Stimulated activated CD4-positive, alpha-beta T cell treated with anti-CD3 and anti-CD28 coated beads, Interleukin-2, amount 100 ng/mL, for 48 hours (primary cell): ENCODE measurements at regions not wholly inside any gene's neighbourhood (a gene's known extent, or its start where the extent isn't known, plus 50 kb on each side); places are given as distances from the start of the nearest gene placed in this dataset.

Experiments used
- DNase-seq, 2 donors: peaks; one replicate each; pipeline ENCODE4 v3.0.0-alpha.2; 2020

DNA sequence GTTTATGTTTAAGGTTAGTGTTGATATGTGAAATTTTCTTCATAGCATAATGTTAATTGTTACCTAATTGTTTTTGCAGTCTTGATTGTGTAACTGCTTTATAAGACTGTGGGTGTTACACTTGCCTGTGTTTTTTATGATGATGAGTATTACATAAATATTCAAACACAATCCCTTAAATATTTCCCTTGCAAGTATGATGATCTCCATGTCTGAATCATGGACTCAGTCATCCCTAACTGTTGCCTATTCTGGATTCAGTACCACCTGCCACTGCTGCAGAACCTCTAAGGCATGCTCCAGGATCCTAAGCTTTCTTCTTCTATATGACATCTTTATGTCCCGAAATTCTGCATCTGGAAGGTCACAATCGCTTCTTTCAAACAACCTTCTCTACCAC lies 246.3 kb upstream of the CLEC14A start:
- no peak for DNase-seq

DNA sequence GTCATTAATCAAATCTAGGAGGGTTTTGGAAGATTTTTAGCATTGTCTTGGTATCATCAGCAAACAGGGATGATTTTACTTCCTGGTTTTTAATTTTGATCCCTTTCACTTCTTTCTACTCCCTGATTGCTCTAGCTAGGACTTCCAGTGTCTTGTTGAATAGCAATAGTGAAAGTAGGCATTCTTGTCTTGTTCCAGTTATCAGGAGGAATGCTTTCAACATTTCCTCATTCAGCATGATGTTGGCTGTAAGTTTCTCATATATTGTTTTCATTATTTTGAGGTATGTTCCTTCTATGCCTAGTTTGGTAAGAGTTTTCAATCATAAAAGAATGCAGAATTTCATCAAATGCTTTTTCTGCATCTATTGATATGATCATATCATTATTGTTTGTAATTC lies 244.2 kb upstream of the CLEC14A start:
- DNase-seq, result no peak

DNA sequence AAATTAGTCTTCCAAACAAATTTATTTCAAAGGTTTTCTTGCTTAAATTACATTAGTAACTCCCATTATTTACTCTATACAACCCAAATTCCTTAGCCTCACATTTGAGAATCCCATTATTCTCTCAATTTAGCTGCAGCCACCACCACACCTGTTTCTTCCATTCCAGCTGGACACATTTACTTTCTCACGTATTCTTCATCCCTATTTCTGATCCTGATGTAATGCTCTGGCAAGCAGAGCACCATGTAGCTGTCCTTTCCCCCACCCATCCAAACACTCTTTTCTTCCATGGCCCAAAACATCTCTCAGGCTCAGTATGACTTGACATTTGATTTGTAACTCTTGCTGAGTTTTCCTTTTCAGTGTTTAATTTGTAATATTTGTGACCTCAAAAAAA lies 240.2 kb upstream of the CLEC14A start:
- DNase-seq, result no peak

DNA sequence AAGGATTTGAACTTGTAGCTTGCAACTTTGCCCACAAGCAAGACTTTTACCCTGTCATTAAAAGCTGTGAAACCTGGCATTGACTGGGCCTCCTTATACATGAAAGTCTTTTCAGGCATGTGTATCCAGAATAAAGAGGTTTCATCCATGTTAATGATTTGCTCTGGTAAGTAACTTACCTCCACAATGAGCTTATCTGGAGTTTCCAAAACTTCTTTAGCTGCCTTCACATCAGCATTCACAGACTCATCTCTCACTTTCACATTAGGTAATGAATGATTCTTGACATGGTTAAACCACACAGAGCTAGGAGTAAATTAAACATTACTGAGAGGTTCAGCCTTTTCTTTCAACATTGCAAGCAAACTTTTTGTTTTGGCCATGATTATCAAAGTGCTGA lies 234.4 kb upstream of the CLEC14A start:
- no peak for DNase-seq

DNA sequence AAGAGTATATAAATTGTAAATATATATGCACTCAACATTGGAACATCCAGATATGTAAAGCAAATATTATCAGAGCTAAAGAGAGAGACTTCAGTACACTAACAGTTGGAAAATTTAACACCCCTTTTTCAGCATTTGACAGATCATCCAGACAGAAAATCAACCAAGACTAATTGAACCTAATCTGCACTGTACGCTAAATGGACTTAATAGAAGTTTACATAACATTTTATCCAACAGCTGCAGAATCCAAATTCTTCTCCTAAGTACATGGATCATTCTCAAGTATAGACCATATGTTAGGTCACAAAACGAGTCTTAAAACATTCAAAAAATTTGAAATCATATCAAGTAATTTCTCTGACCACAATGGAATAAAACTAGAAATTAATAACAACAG lies 229.1 kb upstream of the CLEC14A start:
- DNase-seq, result no peak

DNA sequence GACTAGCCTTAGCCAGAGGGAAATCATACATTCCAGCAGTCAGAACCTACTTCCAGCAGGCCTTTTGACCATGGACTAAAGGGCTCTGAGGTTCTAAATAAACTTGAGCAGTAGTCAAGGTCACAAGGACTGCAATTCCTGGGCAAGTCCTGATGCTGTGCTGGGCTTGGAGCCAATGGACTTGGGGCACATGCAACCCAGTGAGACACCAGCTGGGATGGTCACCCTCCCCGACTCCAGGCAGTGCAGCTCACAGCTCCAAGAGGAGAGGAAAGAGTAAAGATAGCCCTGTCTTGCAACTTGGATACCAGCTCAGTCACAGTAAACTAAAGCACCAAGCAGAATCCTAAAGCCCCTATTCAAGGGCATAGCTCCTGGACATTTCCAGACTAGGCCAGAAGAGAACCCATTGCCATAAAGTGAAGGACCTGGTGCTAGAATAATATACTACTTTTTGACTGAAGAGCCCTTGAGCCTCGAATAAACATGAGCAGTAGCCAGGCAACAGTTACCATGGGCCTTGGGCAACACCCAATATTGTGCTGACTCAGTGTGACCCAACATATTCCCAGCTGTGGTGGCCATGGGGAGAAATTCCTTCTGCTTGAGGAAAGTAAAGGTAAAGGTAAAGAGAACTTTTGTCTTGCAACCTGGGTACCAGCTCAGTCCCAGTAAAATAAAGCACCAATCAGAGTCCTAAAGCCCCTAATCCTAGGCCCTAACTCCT lies 226.2 kb upstream of the CLEC14A start:
- DNase-seq, result no peak

DNA sequence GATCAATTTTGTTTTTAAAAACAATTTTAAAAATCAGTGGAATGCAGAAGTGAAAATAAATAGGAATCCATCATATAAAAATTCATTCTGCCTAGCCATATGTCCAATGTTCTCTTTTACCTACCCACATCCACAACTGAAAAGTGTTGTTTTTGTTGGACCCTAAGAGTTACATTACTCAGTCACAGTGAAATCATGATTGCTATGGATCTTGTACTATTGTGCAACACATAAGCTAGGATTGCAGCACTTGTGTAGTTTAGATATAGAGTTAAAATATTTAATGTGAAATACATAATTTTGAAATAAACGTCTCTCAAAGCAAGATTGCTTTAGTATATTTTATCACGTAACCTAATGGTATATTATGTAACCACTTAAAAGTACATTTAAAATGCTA lies 213.3 kb upstream of the CLEC14A start:
- DNase-seq, result no peak

DNA sequence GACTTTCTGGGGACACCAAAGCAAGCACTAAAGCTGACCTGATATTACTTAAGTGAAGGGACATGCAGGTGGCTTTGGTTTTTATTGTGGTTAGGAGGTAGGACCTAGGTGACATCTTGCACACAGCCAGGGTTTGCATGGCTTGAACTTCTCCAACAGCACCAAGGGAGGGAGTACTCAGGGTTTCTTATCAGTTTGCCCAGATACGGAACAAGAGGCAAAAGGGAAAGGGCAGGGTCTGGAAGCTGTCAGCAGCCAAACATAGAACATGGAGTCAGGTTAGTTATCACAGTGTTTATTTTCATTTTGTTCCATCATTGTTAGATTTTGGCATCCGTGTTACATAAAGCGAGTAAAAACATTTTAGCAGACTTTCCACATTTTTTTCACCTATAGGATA lies 186.3 kb upstream of the CLEC14A start:
- no peak for DNase-seq

DNA sequence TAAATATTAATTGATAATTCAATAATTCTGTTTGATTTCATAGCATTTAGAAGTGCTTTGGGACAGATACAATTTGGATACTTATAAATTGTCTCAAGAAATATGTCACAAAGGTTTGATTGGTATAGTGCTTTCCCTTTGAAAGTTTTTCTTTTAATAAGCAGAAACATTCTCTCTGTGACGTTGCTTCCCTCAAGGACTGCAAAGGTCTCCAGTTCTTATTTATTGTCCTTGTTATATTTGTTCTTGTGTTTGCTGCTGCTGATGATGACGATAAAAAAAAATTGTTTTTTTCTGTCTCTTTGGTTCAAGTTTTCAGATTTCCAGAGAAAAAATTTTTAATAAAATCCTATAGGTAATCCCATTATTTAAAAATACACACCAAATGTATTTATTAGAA lies 176.3 kb upstream of the CLEC14A start:
- DNase-seq, result no peak

DNA sequence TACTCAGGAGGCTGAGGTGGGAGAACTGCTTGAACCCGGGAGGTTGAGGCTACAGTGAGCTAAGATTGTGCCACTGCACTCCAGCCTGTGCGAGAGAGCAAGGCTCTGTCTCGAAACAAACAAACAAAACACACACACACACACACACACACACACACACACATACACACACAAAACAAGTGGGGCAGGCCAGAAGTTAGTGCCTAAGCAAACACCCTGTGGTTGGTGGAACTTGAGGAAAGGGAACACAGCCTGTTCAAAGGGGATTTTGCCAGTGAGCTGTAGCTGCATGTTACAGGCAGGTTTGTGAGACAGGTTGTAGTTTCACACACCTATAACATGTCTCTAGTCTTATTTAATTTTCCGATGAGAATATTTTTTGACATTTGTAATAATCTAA lies 175.3 kb upstream of the CLEC14A start:
- DNase-seq, result no peak

DNA sequence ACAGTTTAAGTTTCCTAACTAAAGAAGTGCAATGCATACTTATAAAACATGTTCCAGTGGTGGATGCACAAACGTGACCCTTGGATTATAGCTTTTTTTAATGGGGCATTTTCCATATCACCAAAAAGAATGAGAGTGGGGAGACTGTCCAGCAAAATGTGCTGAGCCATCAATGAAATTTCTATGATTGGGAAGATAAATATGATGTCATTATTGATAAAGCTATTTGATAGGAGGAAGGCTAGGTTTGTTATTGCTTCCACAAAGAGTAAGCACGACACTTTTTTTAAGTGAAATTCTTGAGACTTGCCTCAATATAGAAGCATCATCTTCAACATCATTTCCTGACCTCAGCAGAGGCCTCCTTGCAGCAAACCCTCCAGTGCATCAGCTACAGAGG lies 174.6 kb upstream of the CLEC14A start:
- no peak for DNase-seq

DNA sequence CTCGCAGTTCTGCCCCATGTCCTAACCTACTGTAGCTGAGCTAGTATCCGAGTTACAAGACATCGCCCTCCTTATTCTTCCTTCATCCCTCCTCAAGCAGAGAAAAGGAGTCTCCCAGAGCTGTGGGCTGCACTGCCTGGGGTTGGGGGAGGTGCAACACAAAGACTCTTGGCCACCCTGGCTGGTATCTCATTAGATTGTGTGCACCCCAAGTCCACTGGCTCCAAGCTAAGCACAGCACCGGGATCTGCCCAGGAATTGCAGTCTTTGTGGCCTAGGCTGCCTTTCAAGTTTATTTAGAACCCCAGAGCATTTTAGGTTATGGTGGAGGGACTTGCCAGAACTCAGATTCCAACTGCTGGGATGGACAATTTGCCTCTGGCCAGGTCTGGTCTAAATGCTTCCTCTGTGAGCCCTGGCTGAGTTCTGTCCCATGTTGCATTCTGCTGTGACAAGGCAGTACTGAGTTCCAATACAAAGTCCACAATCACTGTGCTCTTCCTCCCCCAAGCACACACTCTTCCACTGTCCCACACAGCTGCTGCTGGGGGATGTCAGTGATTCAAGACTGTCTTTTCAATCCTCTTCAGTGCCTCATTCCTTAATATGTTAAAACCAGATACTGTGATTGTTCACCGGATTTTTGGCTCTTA lies 169.6 kb upstream of the CLEC14A start:
- DNase-seq, result no peak

DNA sequence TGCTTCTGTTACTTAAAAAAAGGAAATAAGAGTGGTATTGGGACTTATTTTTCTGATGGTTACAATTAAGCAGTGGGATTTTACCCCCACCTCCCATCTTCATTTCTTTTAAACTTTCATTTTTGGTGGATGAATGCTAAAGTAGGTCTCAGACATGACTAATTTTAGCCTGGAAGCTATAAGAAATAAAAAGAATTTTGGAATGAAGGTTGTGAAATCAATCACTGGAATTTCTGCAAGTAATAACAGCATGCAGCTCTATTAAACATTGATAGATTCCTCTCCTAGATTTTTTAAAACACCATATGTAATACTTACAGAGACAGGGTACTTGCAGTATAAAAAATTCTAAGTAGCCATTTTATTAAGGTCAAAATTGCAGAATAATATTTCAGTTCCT lies 164.2 kb upstream of the CLEC14A start:
- no peak for DNase-seq

DNA sequence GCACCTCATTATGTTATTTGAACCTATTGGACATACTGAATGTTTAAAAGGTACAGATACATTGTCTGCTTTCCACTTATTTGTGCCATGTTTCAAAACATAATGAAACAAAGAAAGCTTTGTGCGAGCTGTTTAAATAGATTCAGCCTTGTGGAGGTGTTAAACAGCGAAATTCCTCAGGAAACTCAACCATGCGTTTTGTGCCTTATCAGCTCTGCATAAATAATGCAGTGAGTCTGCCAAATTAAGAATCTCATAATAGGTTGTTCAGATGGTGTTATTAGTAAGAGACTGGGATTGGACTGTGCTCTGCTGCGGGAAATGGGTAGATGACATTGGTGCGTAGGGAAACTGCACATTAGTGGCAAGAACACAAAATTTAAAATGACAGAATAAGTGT lies 163.7 kb upstream of the CLEC14A start:
- DNase-seq, result no peak

DNA sequence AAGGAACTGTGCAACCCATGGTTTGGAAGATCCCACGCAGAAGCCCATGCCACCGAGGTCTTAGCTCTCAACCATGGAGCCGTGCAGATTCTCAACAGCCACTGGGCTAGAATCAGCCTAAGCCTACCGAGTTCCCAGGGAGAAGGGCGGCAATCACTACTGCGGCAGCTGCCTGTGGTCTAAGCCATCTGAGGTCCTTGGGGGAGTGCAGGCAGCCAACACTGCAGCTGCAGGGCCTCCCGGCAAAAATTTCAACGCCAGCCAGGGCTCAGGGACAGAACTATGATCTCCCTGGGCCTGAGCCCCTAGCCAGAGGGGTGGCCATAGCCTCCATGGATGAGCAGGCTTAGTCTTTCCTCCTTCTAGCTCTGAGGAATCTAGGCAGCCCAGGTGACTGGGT lies 156.8 kb upstream of the CLEC14A start:
- no peak for DNase-seq

DNA sequence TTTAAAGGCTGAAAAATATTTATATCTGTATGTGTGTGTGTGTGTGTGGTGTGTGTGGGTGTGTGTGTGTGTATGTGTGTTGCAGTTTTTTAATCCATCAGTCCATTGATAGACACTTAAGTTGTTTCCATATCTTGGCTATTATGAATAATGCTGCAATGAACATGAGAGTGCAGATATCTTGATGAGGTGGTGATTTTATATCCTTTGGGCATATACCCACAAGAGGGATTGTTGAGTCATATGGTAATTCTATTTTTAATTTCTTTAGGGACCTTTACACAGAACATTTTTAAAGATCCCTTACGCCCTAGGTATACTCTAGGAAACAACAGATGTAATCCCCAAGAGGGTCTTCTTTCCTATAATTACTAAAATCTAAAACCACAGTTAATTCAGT lies 154.5 kb upstream of the CLEC14A start:
- no peak for DNase-seq

DNA sequence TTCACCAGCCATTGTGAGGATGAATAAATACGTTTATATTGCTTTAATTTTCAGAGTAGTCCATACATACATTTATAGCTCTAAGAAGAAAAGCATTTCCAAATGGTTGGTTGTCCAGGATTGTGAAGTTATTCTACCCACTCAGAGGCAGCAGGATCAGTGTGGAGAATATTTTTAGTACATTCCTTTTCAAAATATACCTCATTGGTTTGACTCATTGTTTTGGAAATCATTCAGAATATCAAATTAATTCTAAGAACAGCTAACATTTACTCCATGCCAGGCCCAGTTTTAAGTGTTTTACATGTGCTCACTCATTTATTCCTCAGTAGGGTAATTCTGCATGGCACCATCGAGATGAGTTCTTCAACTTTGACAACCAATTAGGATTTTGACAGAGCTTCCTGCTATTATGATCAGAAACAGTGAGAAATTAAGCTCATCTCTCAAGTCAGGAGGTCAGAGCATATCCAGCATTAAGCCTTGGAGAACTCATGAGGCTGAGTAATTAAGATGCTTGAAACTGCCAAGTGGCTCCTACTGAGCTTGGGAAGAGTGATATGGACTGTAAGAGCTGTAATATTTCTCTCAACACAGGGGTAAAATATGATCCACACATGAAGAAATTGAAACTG lies 153.3 kb upstream of the CLEC14A start:
- no peak for DNase-seq

DNA sequence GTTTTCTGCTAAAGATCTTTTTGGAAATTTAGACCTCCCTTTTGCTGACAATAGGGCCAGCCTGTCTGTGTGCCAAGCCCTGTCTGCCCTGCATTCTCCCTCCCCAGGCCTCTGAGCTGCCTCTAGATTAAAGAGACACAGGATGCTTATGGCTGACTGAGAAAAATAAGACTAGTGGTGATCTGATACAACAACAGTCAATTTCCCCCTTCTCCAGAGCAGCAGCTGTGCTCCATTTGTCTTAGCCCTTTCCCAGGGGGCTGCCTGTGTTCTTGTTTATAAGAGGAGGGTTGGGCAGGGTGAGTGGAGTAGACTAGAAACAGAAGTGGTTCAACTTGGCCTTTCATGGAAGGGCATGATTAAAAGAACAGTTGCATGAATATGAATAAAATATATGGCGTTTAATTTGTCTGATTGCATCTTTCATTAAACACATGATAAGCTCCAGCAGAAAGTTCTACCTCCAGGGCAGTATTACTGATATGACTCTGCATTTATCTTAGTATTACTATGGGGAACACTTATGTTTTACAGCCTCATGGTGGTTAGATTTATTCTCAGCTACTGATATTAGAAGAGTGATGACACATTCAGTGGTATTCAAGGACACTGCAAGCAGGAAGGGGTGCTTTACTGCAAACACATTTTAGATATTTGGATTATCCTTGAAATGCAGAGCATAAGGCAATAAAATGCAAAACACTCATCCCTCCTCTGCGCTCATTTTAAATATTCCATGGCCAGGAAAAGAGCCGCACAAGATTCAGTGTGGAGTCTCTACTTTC lies 150.2 kb upstream of the CLEC14A start:
- no peak for DNase-seq

DNA sequence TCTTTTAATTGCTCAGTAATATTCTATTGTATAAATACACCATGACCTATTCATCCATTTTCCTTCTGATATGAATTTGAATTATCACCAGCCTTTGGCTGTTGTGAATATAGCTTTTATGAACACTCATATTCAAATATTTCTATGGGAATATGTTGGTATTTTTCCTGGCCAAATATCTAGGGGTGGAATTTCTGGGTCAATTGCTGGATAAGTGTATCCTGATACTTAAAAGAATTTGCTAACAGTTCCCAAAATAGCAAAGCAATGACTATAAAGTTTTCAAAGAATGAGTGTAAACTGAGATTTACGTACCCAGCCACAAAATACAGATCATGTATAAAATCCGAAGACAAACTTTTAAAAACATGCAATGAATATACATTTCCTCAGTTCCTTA lies 148.7 kb upstream of the CLEC14A start:
- DNase-seq, result no peak

DNA sequence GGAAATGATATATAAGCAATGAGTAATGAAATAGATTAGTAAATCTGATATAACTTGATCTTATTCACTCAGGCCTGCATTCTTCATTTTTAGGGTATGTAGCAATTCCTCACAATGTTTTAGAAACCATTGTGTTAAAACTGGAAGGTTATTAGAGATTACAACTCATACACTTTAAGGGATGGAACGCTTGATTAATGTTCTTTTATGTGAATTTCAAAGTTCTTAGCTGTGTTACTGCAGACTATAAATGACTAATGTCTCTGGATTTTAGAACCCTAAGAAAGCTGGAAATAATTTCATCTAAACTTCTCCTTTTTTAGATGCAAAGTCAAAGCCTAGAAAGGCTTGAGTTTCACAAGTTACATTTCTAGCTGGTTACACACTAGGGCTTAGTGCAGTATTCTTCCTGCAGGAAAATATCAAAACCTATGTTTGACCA lies 148.2 kb upstream of the CLEC14A start:
- no peak for DNase-seq

DNA sequence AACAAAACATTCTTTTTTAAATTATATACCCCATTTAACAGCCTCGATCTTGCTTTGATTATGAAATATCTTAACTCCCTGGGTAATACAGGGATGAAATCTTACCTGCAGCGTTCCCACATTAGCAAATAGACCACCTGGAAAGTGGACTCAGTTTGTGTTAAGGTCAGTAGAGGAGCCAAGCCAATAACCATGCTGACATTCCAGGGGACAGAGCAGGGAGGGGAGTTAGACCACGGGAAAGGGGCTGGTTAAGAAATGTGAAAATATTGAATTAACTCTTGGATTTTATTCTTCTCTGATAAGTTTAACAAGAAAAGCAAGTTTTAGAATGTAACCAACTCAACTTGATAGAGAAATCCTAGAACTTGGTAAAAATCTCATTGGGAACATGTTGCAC lies 144.9 kb upstream of the CLEC14A start:
- DNase-seq, result no peak

DNA sequence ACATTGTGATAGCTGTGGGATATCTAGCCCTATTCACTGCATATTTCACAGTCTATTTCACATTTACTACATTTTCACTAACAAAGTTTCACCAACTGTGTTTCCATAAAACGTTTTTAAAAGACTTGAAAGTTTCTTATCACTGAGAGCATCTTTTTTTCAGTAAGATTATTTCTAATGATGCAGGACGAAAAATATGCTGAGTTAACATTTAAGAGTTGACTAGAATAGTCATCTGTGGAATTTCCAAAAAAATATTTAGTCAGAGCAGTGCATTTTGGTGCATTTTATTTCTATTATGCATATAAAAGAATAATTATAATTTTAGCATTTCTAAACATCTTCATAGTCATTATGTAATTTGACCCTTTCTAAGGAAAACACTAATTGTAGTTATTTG lies 143.8 kb upstream of the CLEC14A start:
- DNase-seq, result no peak

DNA sequence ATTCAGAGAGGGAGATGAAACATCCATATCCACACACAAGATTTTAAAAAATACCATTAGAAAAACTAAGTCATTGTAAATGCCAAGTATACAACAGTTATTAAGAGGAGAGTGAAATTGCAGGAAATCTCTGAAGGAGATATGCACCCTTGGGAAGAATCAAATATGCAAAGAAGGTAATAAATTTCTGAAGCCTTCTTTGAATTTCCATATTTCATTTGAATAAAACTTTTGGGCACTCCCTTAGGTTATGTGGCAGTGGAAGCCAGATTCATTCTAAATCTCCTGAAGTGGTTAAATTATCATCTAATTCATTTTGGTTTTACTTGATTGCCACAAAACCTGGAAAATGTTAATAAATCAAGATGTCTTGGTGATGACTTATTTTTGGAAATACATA lies 138.9 kb upstream of the CLEC14A start:
- DNase-seq, result no peak

DNA sequence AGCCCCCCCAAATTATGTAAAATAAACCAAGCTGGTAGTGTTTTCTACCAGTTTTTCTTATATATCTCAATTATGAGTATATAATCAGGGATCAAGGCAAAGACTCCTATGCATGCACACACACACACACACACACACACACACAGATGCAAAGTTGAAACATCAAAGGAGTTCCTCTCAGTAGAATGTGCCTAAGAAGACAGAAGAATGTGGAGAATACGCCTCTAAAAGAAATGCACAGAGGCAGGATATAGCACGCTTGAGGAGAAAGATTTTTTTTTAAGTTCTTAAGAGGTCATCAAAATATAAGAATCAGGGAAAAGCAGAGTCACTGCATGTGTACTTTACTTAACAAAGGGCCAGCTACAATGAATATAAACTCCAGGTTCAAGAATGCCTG lies 138.2 kb upstream of the CLEC14A start:
- no peak for DNase-seq
